Neuron (in vitro differentiated cells): ENCODE measurements at regions not wholly inside any gene's neighbourhood (a gene's known extent, or its start where the extent isn't known, plus 50 kb on each side); places are given as distances from the start of the nearest gene placed in this dataset.

Experiments
- H2AFZ ChIP-seq: one replicate; pipeline ENCODE4 v1.6.1; 2013; ENCODE audit warnings: low read depth, mild to moderate bottlenecking, inconsistent platforms, low read length, moderate library complexity
- H3K27me3 ChIP-seq: one replicate; pipeline ENCODE4 v1.6.1; 2013; ENCODE audit warnings: low read length; ENCODE audit not compliant: insufficient read depth
- H3K36me3 ChIP-seq: one replicate; pipeline ENCODE4 v1.6.1; 2013; ENCODE audit warnings: low read length; ENCODE audit not compliant: insufficient read depth
- H3K4me1 ChIP-seq: one replicate; pipeline ENCODE4 v1.6.1; 2013; ENCODE audit warnings: low read length; ENCODE audit not compliant: insufficient read depth
- H3K4me3 ChIP-seq: 2 replicates; pipeline ENCODE4 v1.5.1; 2013; ENCODE audit warnings: mild to moderate bottlenecking, low read length, moderate library complexity
- H3K9me3 ChIP-seq: one replicate; pipeline ENCODE4 v1.6.1; 2013; ENCODE audit warnings: low read length

GRCh38 chr11:82003024-82003423 is 730.6 kb downstream of the FAM181B start:
- Histone ChIP-seq H3K36me3 (no peaks in the 10 kb centered on the region), H3K9me3 (no peaks in the 10 kb centered on the region), H3K4me1 (no peaks in the 10 kb centered on the region), H2AFZ (no peak overlapping the region), H3K27me3 (no peaks in the 10 kb centered on the region), H3K4me3 (no peak overlapping the region)

- Histone ChIP-seq H3K27me3 (no peaks in the 10 kb centered on the region), H3K36me3 (no peaks in the 10 kb centered on the region), H3K9me3 (no peaks in the 10 kb centered on the region), H2AFZ (no peak overlapping the region), H3K4me3 (no peak overlapping the region), H3K4me1 (no peaks in the 10 kb centered on the region)
These were observed 737.8 kb downstream of the FAM181B start for GRCh38 chr11:81995889-81996288.

GRCh38 chr11:81993755-81994154 is 739.9 kb downstream of the FAM181B start:
- H3K4me3 ChIP-seq = no peak overlapping the region
- H3K36me3 ChIP-seq = no peaks in the 10 kb centered on the region
- H3K9me3 ChIP-seq = no peaks in the 10 kb centered on the region
- no peak overlapping the region for H2AFZ ChIP-seq
- H3K27me3 ChIP-seq = no peaks in the 10 kb centered on the region
- H3K4me1 ChIP-seq = no peaks in the 10 kb centered on the region

- Histone ChIP-seq H2AFZ (no peak overlapping the region), H3K36me3 (no peaks in the 10 kb centered on the region), H3K9me3 (no peaks in the 10 kb centered on the region), H3K4me1 (no peaks in the 10 kb centered on the region), H3K4me3 (no peak overlapping the region), H3K27me3 (no peaks in the 10 kb centered on the region)
These were observed 742.8 kb downstream of the FAM181B start for GRCh38 chr11:81990659-81991443.

DNA sequence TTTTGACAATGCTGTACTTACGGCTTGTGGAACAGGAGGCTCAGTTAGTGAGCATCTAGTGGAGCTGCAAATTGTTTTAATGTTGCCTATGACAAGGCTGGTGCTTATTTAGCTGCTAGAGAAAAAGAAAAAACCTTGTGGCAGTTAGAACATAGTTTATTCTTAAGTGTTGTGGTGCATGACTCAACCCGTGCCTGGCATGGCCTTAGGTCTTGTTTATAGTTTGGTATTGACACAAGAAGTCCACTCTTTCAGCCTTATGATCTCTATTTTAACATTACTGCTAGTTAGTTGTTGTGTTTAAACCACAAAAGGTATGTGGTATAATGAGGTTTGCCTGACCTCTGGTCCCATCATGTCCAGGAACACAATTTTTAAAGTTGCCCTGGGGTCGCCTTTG is 744.6 kb downstream of the FAM181B start:
- no peaks in the 10 kb centered on the region for H3K36me3 ChIP-seq
- no peaks in the 10 kb centered on the region for H3K4me1 ChIP-seq
- no peaks in the 10 kb centered on the region for H3K27me3 ChIP-seq
- H2AFZ ChIP-seq = no peak overlapping the region
- no peaks in the 10 kb centered on the region for H3K9me3 ChIP-seq
- H3K4me3 ChIP-seq = no peak overlapping the region

GRCh38 chr11:81987829-81988472 is 745.7 kb downstream of the FAM181B start:
- no peak overlapping the region for H3K4me3 ChIP-seq
- no peak overlapping the region for H2AFZ ChIP-seq
- H3K36me3 ChIP-seq = no peaks in the 10 kb centered on the region
- H3K4me1 ChIP-seq = no peaks in the 10 kb centered on the region
- H3K9me3 ChIP-seq = no peaks in the 10 kb centered on the region
- H3K27me3 ChIP-seq = no peaks in the 10 kb centered on the region

DNA sequence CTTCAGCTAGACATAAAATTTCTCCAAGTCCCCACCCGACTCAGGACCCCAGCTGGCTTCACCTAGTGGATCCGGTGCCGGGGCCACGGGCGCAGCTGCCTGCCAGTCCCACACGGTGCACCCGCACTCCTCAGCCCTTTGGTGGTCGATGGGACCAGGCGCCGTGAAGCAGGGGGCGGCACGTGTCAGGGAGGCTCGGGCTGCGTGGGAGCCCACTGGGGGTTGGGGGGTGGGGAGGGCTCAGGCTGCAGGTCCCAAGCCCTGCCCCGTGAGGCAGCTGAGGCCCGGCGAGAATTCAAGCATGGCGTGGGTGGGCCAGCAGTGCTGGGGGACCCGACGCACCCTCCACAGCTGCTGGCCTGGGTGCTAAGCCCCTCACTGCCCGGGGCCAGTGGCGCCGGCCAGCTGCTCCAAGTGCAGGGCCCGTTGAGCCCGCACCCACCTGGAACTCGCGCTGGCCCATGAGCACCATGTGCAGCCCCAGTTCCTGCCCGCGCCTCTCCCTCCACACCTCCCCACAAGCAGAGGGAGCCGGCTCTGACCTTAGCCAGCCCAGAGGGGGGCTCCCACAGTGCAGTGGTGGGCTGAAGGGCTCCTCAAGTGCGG is 747.0 kb downstream of the FAM181B start:
- Histone ChIP-seq H2AFZ (no peak overlapping the region), H3K4me1 (no peaks in the 10 kb centered on the region)

GRCh38 chr11:81979448-81979847 is 754.2 kb downstream of the FAM181B start:
- no peak overlapping the region for H2AFZ ChIP-seq
- no peaks in the 10 kb centered on the region for H3K4me1 ChIP-seq
- H3K4me3 ChIP-seq = no peak overlapping the region
- H3K36me3 ChIP-seq = no peaks in the 10 kb centered on the region
- no peaks in the 10 kb centered on the region for H3K27me3 ChIP-seq
- no peaks in the 10 kb centered on the region for H3K9me3 ChIP-seq

More for the DNA sequence above, 747.0 kb downstream of the FAM181B start:
- H3K9me3 ChIP-seq = no peaks in the 10 kb centered on the region
- H3K4me3 ChIP-seq = no peak overlapping the region
- no peaks in the 10 kb centered on the region for H3K27me3 ChIP-seq
- H3K36me3 ChIP-seq = no peaks in the 10 kb centered on the region

DNA sequence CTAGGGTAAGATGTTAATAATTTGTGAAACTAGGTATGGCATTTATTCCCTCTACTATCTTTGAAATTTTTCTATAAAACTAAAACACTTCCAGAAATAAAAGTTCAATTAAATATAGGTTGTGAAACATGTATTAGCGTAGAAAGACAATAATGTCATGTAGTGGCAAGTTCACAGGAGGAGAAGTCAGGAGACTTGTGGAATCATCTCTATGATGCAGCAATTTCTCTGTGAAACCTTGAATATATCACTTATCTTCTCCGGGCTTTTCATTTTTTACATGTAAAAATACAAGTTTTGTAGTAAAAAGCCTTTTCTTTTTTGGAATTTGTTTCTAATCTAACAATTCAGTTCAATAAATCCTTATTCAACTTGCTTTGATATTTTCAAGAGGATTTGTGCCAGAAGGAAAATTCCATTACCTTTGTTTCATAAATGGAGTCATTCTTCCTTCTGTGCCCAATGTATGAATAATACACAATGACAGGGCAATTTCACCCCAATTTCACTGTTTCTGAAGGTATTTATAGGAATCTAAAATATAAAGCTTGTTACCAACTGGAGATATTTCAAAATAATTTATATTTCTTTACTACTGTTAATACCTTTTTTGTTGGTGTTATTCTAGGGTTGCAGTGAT is 758.3 kb downstream of the FAM181B start:
- H3K27me3 ChIP-seq = no peaks in the 10 kb centered on the region
- no peaks in the 10 kb centered on the region for H3K36me3 ChIP-seq
- no peaks in the 10 kb centered on the region for H3K9me3 ChIP-seq
- H2AFZ ChIP-seq = no peak overlapping the region
- H3K4me1 ChIP-seq = no peaks in the 10 kb centered on the region
- H3K4me3 ChIP-seq = no peak overlapping the region

DNA sequence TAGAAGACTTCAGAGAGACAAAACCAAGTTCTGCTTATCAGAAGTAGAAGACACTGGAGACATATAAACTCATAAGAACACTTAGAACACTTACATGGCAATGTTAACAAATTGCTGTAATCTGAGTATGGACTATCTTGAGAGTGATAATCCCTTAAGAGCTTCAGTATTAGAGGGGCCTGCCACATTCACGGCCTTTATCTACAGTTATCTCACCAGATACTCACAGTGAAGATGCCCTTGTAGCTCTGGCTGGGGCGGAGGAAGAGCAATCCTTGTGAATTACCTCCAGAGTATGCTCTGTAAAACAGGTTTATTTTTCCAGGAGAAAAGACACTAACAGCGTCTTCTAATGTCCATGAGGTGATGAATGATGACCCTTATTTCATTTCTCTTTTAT is 762.8 kb downstream of the FAM181B start:
- Histone ChIP-seq H2AFZ (no peak overlapping the region), H3K4me1 (no peaks in the 10 kb centered on the region), H3K9me3 (no peaks in the 10 kb centered on the region), H3K36me3 (no peaks in the 10 kb centered on the region), H3K27me3 (no peaks in the 10 kb centered on the region), H3K4me3 (no peak overlapping the region)

GRCh38 chr11:81967242-81967641 is 766.4 kb downstream of the FAM181B start:
- Histone ChIP-seq H3K9me3 (no peaks in the 10 kb centered on the region), H2AFZ (no peak overlapping the region), H3K27me3 (no peaks in the 10 kb centered on the region), H3K4me3 (no peak overlapping the region), H3K36me3 (no peaks in the 10 kb centered on the region), H3K4me1 (no peaks in the 10 kb centered on the region)

- no peaks in the 10 kb centered on the region for H3K27me3 ChIP-seq
- H3K4me1 ChIP-seq = no peaks in the 10 kb centered on the region
These were observed 767.3 kb downstream of the FAM181B start for GRCh38 chr11:81966340-81966739.

GRCh38 chr11:81963018-81963417 is 770.6 kb downstream of the FAM181B start:
- Histone ChIP-seq H3K36me3 (no peaks in the 10 kb centered on the region), H3K27me3 (no peaks in the 10 kb centered on the region), H3K4me1 (no peaks in the 10 kb centered on the region), H3K4me3 (no peak overlapping the region), H2AFZ (no peak overlapping the region), H3K9me3 (no peaks in the 10 kb centered on the region)

More at GRCh38 chr11:81966340-81966739, 767.3 kb downstream of the FAM181B start:
- H3K36me3 ChIP-seq = no peaks in the 10 kb centered on the region
- H3K9me3 ChIP-seq = no peaks in the 10 kb centered on the region
- H2AFZ ChIP-seq = no peak overlapping the region
- H3K4me3 ChIP-seq = no peak overlapping the region
